GM23338 (cell line): ENCODE measurements at regions not wholly inside any gene's neighbourhood (a gene's known extent, or its start where the extent isn't known, plus 50 kb on each side); places are given as distances from the start of the nearest gene placed in this dataset.

Source experiments
- ATAC-seq: fragments of 200-7000 bp; cut with Tn5 transposase; 3 replicates; pipeline ENCODE4 v1.9.1; 2020
- DNase-seq: peaks from one replicate; pipeline ENCODE4 v3.0.0-alpha.2; 2015; ENCODE audit warnings: low spot score
- H2AFZ ChIP-seq: fragments of 200-600 bp; sonication (generic); 2 replicates; pipeline ENCODE4 v1.8.0; 2016; ENCODE audit warnings: antibody characterized with exemption, mild to moderate bottlenecking, moderate library complexity
- H3F3A ChIP-seq: fragments of 200-600 bp; sonication (generic); replicated peaks from 2 replicates; pipeline ENCODE4 v1.8.0; 2017; ENCODE audit warnings: antibody characterized with exemption, mixed run types, low read depth
- H3K27ac ChIP-seq: fragments of 200-600 bp; sonication (generic); 2 replicates; pipeline ENCODE4 v1.6.1; 2016; ENCODE audit warnings: low read depth
- H3K27me3 ChIP-seq: fragments of 200-600 bp; sonication (generic); 2 replicates; pipeline ENCODE4 v1.8.0; 2016; ENCODE audit warnings: mild to moderate bottlenecking, mixed run types, moderate library complexity; ENCODE audit not compliant: insufficient read depth
- H3K36me3 ChIP-seq: fragments of 200-600 bp; sonication (generic); 2 replicates; pipeline ENCODE4 v1.8.0; 2016; ENCODE audit warnings: mild to moderate bottlenecking; ENCODE audit not compliant: insufficient read depth
- H3K4me1 ChIP-seq: fragments of 200-600 bp; sonication (generic); 2 replicates; pipeline ENCODE4 v1.8.0; 2016; ENCODE audit warnings: mild to moderate bottlenecking, moderate library complexity; ENCODE audit not compliant: insufficient read depth
- H3K4me2 ChIP-seq: fragments of 200-600 bp; sonication (generic); 2 replicates; pipeline ENCODE4 v1.7.1; 2017; ENCODE audit warnings: mixed run types
- H3K4me3 ChIP-seq: fragments of 200-600 bp; sonication (generic); 2 replicates; pipeline ENCODE4 v1.6.1; 2016; ENCODE audit warnings: mixed run types
- H3K79me2 ChIP-seq: fragments of 200-600 bp; sonication (generic); replicated peaks from 2 replicates; pipeline ENCODE4 v1.8.0; 2017; ENCODE audit warnings: mild to moderate bottlenecking; ENCODE audit not compliant: insufficient read depth
- H3K9me2 ChIP-seq: fragments of 200-600 bp; sonication (generic); 2 replicates; pipeline ENCODE4 v1.8.0; 2017; ENCODE audit not compliant: insufficient read depth
- H4K20me1 ChIP-seq: fragments of 200-600 bp; sonication (generic); replicated peaks from 2 replicates; pipeline ENCODE4 v1.8.0; 2017; ENCODE audit warnings: mild to moderate bottlenecking; ENCODE audit not compliant: insufficient read depth
- H3K27ac Mint-ChIP-seq: 2 replicates; pipeline ENCODE4 v1.8.0; 2020; ENCODE audit warnings: inconsistent platforms, mild to moderate bottlenecking, moderate library complexity, mixed read lengths
- H3K27me3 Mint-ChIP-seq: 3 replicates; pipeline ENCODE4 v1.8.0; 2022; ENCODE audit warnings: low read depth, mild to moderate bottlenecking, moderate library complexity, mixed read lengths, inconsistent platforms; ENCODE audit not compliant: insufficient read depth, poor library complexity
- H3K36me3 Mint-ChIP-seq: 3 replicates; pipeline ENCODE4 v1.8.0; 2021; ENCODE audit warnings: low read depth, mild to moderate bottlenecking, inconsistent platforms, moderate library complexity, mixed read lengths
- H3K4me1 Mint-ChIP-seq: 3 replicates; pipeline ENCODE4 v1.8.0; 2020; ENCODE audit warnings: mild to moderate bottlenecking, inconsistent platforms, mixed read lengths
- H3K4me3 Mint-ChIP-seq: 3 replicates; pipeline ENCODE4 v1.8.0; 2021; ENCODE audit warnings: moderate library complexity, mild to moderate bottlenecking, inconsistent platforms, mixed read lengths
- H3K9me3 Mint-ChIP-seq: 3 replicates; pipeline ENCODE4 v1.8.0; 2020; ENCODE audit warnings: moderate library complexity, mild to moderate bottlenecking, inconsistent platforms, mixed read lengths
- CREB1 ChIP-seq: fragments of 250-450 bp; sonication (Bioruptor Pico); IDR thresholded peaks from 2 replicates; pipeline ENCODE4 v1.5.0; 2020; ENCODE audit warnings: low read depth, mild to moderate bottlenecking, moderate library complexity
- CTCF ChIP-seq, 2 experiments: fragments of 200-600 bp in 1 of 2; sonication (generic) in 1 of 2; conservative IDR thresholded peaks; 2 replicates each; pipeline versions ENCODE4 v1.5.1 to v1.6.1; 2016 to 2017; ENCODE audit warnings: antibody characterized with exemption in 2 of 2, low read depth in 2 of 2, mild to moderate bottlenecking in 2 of 2, moderate library complexity in 1 of 2
- ETS1 ChIP-seq: IDR thresholded peaks from 2 replicates; pipeline ENCODE4 v1.6.1; 2016; ENCODE audit warnings: antibody characterized with exemption
- EZH2 ChIP-seq: fragments of 200-600 bp; sonication (generic); IDR thresholded peaks from one replicate; pipeline ENCODE4 v1.8.0; 2017; ENCODE audit warnings: antibody characterized with exemption, mild to moderate bottlenecking, low read depth; ENCODE audit not compliant: unreplicated experiment
- EZH2phosphoT487 ChIP-seq: fragments of 200-600 bp; sonication (generic); IDR thresholded peaks from one replicate; pipeline ENCODE4 v1.8.1; 2018; ENCODE audit warnings: antibody characterized with exemption; ENCODE audit not compliant: unreplicated experiment
- JUNB ChIP-seq: IDR thresholded peaks from one replicate; pipeline ENCODE4 v1.6.1; 2016; ENCODE audit warnings: antibody characterized with exemption; ENCODE audit not compliant: unreplicated experiment
- NANOG ChIP-seq: IDR thresholded peaks from 2 replicates; pipeline ENCODE4 v1.6.1; 2016; ENCODE audit warnings: antibody characterized with exemption, borderline replicate concordance
- POLR2AphosphoS5 ChIP-seq: IDR thresholded peaks from 2 replicates; pipeline ENCODE4 v1.6.1; 2016; ENCODE audit warnings: antibody characterized with exemption, low read depth
- REST ChIP-seq: IDR thresholded peaks from one replicate; pipeline ENCODE4 v1.6.1; 2018; ENCODE audit warnings: antibody characterized with exemption; ENCODE audit not compliant: unreplicated experiment
- STAT1 ChIP-seq: IDR thresholded peaks from one replicate; pipeline ENCODE4 v1.6.1; 2016; ENCODE audit warnings: antibody characterized with exemption; ENCODE audit not compliant: unreplicated experiment
- ZNF114 ChIP-seq: fragments of 250-450 bp; sonication (Bioruptor Pico); IDR thresholded peaks from 2 replicates; pipeline ENCODE4 v1.5.0; 2020; ENCODE audit warnings: mild to moderate bottlenecking, moderate library complexity
- ZNF331 ChIP-seq: fragments of 250-450 bp; sonication (Bioruptor Pico); IDR thresholded peaks from 2 replicates; pipeline ENCODE4 v1.5.0; 2020; ENCODE audit warnings: low read depth, mild to moderate bottlenecking, moderate library complexity
- ZNF462 ChIP-seq: fragments of 250-450 bp; sonication (Bioruptor Pico); IDR thresholded peaks from 2 replicates; pipeline ENCODE4 v1.5.0; 2020; ENCODE audit warnings: mild to moderate bottlenecking, moderate library complexity

- Histone ChIP-seq H3K4me3 (no peak overlapping the region), H3K27ac (no peak overlapping the region), H3F3A (no peaks in the 10 kb centered on the region), H3K4me2 (no peak overlapping the region), H3K27me3 (no peaks in the 10 kb centered on the region), H4K20me1 (no peaks in the 10 kb centered on the region), H3K79me2 (no peaks in the 10 kb centered on the region), H3K36me3 (no peaks in the 10 kb centered on the region), H2AFZ (no peak overlapping the region), H3K9me2 (no peaks in the 10 kb centered on the region), H3K4me1 (0 out of 2 replicates have a peak, but pooled peaks cover 9% of the 10 kb centered on the region)
- no peak for TF ChIP-seq ETS1
- TF ChIP-seq ZNF114 (CRISPR knock-in tag), result no peak
- TF ChIP-seq REST, result no peak
- TF ChIP-seq CREB1 (CRISPR knock-in tag), result no peak
- no peak for TF ChIP-seq POLR2AphosphoS5
- TF ChIP-seq JUNB, result no peak
- no peak for TF ChIP-seq EZH2phosphoT487
- no peak for TF ChIP-seq CTCF (conservative IDR thresholded peaks at IDR 0.05; ENCODE audit: low read depth in 2 of 2)
- TF ChIP-seq ZNF331 (CRISPR knock-in tag), result no peak
- no peak for TF ChIP-seq STAT1
- no peak for TF ChIP-seq EZH2
- TF ChIP-seq ZNF462 (CRISPR knock-in tag), result no peak
- no peak for TF ChIP-seq NANOG
- DNase-seq (no peak), ATAC-seq (no peak)
- H3K4me1 Mint-ChIP-seq, result peaks cover 3% of the 10 kb centered on the region
- H3K27ac Mint-ChIP-seq, result no peak overlapping the region
- peaks cover 12% of the 10 kb centered on the region for H3K9me3 Mint-ChIP-seq
- no peaks in the 10 kb centered on the region for H3K27me3 Mint-ChIP-seq
- peaks cover 9% of the 10 kb centered on the region; the same call in 2 of the 3 replicates for H3K36me3 Mint-ChIP-seq
- H3K4me3 Mint-ChIP-seq, result no peak overlapping the region
Observed at GRCh38 chr6:121868206-121868605, 432.8 kb downstream of the GJA1 start.
